ENCODE measurements at regions not wholly inside any gene's neighbourhood (a gene's known extent, or its start where the extent isn't known, plus 50 kb on each side); places are given as distances from the start of the nearest gene placed in this dataset.

- no peak for TF ChIP-seq EZH2 (optimal IDR thresholded peaks at IDR 0.05; ENCODE audit: low read depth, low read length)
- TF ChIP-seq CTCF (IDR thresholded peaks at IDR 0.05; ENCODE audit: low read length): no peak
- TF ChIP-seq EZH2phosphoT487 (IDR thresholded peaks at IDR 0.05; ENCODE audit: low read length): no peak
Measured at GRCh38 chr12:89213139-89213538, 139.2 kb downstream of the DUSP6 start.

Measured in MM.1S (cell line).